Subcutaneous abdominal adipose tissue (tissue), 5 donors: ENCODE measurements at regions not wholly inside any gene's neighbourhood (a gene's known extent, or its start where the extent isn't known, plus 50 kb on each side); places are given as distances from the start of the nearest gene placed in this dataset.

ENCODE experiments used
- H3K27ac ChIP-seq: one replicate; pipeline ENCODE4 v1.7.0; 2013; ENCODE audit warnings: low read depth, mild to moderate bottlenecking, inconsistent platforms, low read length, moderate library complexity
- H3K27me3 ChIP-seq, 5 donors: one replicate each; pipeline ENCODE4 v1.7.0; 2013; ENCODE audit warnings: low read length in 5 of 5, inconsistent platforms in 1 of 5; ENCODE audit not compliant: control insufficient read depth in 5 of 5, insufficient read depth in 4 of 5
- H3K36me3 ChIP-seq, 5 donors: one replicate each; pipeline ENCODE4 v1.7.0; 2013; ENCODE audit warnings: low read length in 5 of 5; ENCODE audit not compliant: control insufficient read depth in 5 of 5, insufficient read depth in 5 of 5
- H3K4me1 ChIP-seq, 5 donors: one replicate each; pipeline ENCODE4 v1.7.0; 2013; ENCODE audit warnings: low read length in 5 of 5, mild to moderate bottlenecking in 3 of 5, moderate library complexity in 1 of 5; ENCODE audit not compliant: control insufficient read depth in 5 of 5, insufficient read depth in 5 of 5
- H3K4me3 ChIP-seq, 5 donors: one replicate each; pipeline ENCODE4 v1.7.0; 2013; ENCODE audit warnings: low read length in 5 of 5, low read depth in 1 of 5
- H3K9ac ChIP-seq, 5 donors: one replicate each; pipeline ENCODE4 v1.7.0; 2013; ENCODE audit warnings: low read length in 5 of 5, mild to moderate bottlenecking in 4 of 5, moderate library complexity in 3 of 5
- H3K9me3 ChIP-seq, 5 donors: one replicate each; pipeline ENCODE4 v1.7.0; 2013; ENCODE audit warnings: low read length in 5 of 5; ENCODE audit not compliant: control insufficient read depth in 5 of 5
- donor health status: healthy.
- donor health status: healthy.
- donor health status: healthy.
- donor health status: healthy.
- donor health status: healthy.

GRCh38 chr13:39123578-39123977 is 85.3 kb downstream of the NHLRC3 start:
- Histone ChIP-seq H3K27ac (no peak overlapping the region), H3K4me3 (no peak overlapping the region), H3K27me3 (peaks cover 0 to 5% (median 0%) of the 10 kb centered on the region in 5 donors), H3K4me1 (no peaks in the 10 kb centered on the region), H3K9ac (no peak overlapping the region), H3K9me3 (no peaks in the 10 kb centered on the region), H3K36me3 (no peaks in the 10 kb centered on the region)

- Histone ChIP-seq H3K9ac (no peak overlapping the region), H3K27ac (no peak overlapping the region), H3K36me3 (no peaks in the 10 kb centered on the region), H3K9me3 (no peaks in the 10 kb centered on the region), H3K4me3 (no peak overlapping the region), H3K4me1 (no peaks in the 10 kb centered on the region), H3K27me3 (no peaks in the 10 kb centered on the region)
Measured at GRCh38 chr13:39129213-39129612, 91.0 kb downstream of the NHLRC3 start.

- H3K4me3 ChIP-seq = no peak overlapping the region
- no peaks in the 10 kb centered on the region for H3K4me1 ChIP-seq
- no peaks in the 10 kb centered on the region for H3K9me3 ChIP-seq
- H3K9ac ChIP-seq = no peak overlapping the region
- no peaks in the 10 kb centered on the region for H3K36me3 ChIP-seq
- no peak overlapping the region for H3K27ac ChIP-seq
- H3K27me3 ChIP-seq = no peaks in the 10 kb centered on the region
Measured at GRCh38 chr13:39130301-39130700, 92.0 kb downstream of the NHLRC3 start.

GRCh38 chr13:39132286-39133230 is 94.3 kb downstream of the NHLRC3 start:
- Histone ChIP-seq H3K9ac (no peak overlapping the region), H3K9me3 (no peaks in the 10 kb centered on the region), H3K27me3 (no peaks in the 10 kb centered on the region), H3K27ac (no peak overlapping the region), H3K4me3 (no peak overlapping the region), H3K4me1 (no peaks in the 10 kb centered on the region), H3K36me3 (no peaks in the 10 kb centered on the region)

- Histone ChIP-seq H3K27me3 (no peaks in the 10 kb centered on the region), H3K9ac (no peak overlapping the region), H3K27ac (no peak overlapping the region), H3K4me1 (no peaks in the 10 kb centered on the region), H3K4me3 (no peak overlapping the region), H3K9me3 (no peaks in the 10 kb centered on the region), H3K36me3 (no peaks in the 10 kb centered on the region)
Measured at GRCh38 chr13:39133781-39134180, 95.5 kb downstream of the NHLRC3 start.

GRCh38 chr13:39134574-39134973 is 96.3 kb downstream of the NHLRC3 start:
- H3K9ac ChIP-seq = no peak overlapping the region
- no peaks in the 10 kb centered on the region for H3K36me3 ChIP-seq
- H3K9me3 ChIP-seq = no peaks in the 10 kb centered on the region
- H3K4me1 ChIP-seq = no peaks in the 10 kb centered on the region
- H3K27me3 ChIP-seq = no peaks in the 10 kb centered on the region
- H3K4me3 ChIP-seq = no peak overlapping the region
- no peak overlapping the region for H3K27ac ChIP-seq

- Histone ChIP-seq H3K9ac (no peak overlapping the region), H3K4me1 (peaks cover 3 to 13% (median 5%) of the 10 kb centered on the region in 5 donors), H3K27me3 (no peaks in the 10 kb centered on the region), H3K9me3 (no peaks in the 10 kb centered on the region), H3K36me3 (no peaks in the 10 kb centered on the region), H3K4me3 (no peak overlapping the region), H3K27ac (no peak overlapping the region)
Measured at GRCh38 chr13:39144391-39144790, 106.1 kb downstream of the NHLRC3 start.

DNA sequence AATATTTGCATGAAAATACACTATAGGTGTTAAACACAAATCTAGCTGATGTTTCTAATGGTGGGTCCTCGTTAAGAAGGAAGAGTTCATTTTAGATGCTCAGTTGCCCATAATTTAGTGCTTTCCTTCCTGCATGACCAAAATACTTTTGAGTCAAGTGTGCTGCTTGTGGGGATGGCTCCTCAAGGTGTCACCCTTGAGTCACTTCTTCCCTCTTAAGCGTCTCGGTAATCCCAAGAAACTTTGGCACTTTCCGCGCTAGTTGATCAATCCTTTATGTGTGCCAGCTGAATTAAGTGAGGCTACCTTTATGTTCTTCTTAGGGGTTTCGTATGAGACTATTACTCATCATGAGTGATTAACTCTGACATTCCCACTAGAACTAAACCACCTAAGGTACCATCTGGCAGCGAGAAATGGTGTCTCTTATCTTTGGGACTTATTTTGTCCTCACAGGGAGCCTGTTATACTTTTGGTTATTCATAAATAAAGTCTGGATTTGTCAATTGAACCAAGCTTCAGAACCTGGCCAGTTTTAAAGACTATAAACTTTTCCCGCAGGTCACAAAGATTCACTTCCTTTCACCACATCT is 106.8 kb downstream of the NHLRC3 start:
- no peaks in the 10 kb centered on the region for H3K36me3 ChIP-seq
- H3K27me3 ChIP-seq = no peaks in the 10 kb centered on the region
- H3K27ac ChIP-seq = no peak overlapping the region
- no peaks in the 10 kb centered on the region for H3K9me3 ChIP-seq
- H3K4me3 ChIP-seq = peak overlapping the region in 2 of 5 donors; percentile 7 to 32
- peaks cover 3 to 13% (median 5%) of the 10 kb centered on the region in 5 donors for H3K4me1 ChIP-seq
- peak overlapping the region in 1 of 5 donors; percentile 40 for H3K9ac ChIP-seq

GRCh38 chr13:39148513-39148961 is 110.3 kb downstream of the NHLRC3 start:
- no peaks in the 10 kb centered on the region for H3K36me3 ChIP-seq
- H3K9ac ChIP-seq = no peak overlapping the region
- peaks cover 0 to 7% (median 4%) of the 10 kb centered on the region in 5 donors for H3K9me3 ChIP-seq
- peak overlapping the region in 2 of 5 donors; percentile 32 to 40 for H3K4me3 ChIP-seq
- H3K27ac ChIP-seq = no peak overlapping the region
- H3K27me3 ChIP-seq = no peaks in the 10 kb centered on the region
- H3K4me1 ChIP-seq = peaks cover 3 to 13% (median 5%) of the 10 kb centered on the region in 5 donors

DNA sequence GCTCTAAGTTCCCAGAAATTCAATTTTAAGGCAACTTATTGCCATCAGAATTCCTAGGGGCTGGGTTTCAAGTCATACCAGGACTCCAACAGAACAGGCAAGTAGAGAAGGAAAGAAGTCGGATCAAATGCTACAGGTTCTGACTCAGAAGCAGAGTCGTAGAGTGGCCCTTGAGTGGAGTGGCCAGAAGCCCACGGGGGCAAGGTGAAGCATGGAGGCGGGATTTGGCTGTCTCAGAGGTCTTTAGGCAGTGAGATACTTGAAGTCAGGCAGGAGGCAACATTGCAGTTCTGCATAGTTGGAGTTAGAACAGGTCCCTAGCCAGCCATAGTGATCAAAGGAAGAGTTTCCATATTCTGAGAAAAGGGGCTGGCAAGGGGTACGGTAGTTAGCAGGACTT is 111.6 kb downstream of the NHLRC3 start:
- Histone ChIP-seq H3K27me3 (no peaks in the 10 kb centered on the region), H3K4me1 (peaks cover 3 to 11% (median 5%) of the 10 kb centered on the region in 5 donors), H3K4me3 (no peak overlapping the region), H3K9me3 (peaks cover 0 to 7% (median 4%) of the 10 kb centered on the region in 5 donors), H3K36me3 (no peaks in the 10 kb centered on the region), H3K27ac (no peak overlapping the region), H3K9ac (no peak overlapping the region)
